NCI-H748 (cell line): ENCODE measurements at regions not wholly inside any gene's neighbourhood (a gene's known extent, or its start where the extent isn't known, plus 50 kb on each side); places are given as distances from the start of the nearest gene placed in this dataset.
A peak's percentile ranks its signal among the peaks of the same experiment; 100 is the strongest.
"Not testable (repeated sequence)": the region's sequence is repeated elsewhere in the genome, so short reads cannot be mapped to it uniquely, and the experiment has no call there.

Experiments used
- DNase-seq: peaks from one replicate; lab custom pipeline; 2025; ENCODE audit not compliant: unreplicated experiment; lab: John Stamatoyannopoulos, UW

DNA sequence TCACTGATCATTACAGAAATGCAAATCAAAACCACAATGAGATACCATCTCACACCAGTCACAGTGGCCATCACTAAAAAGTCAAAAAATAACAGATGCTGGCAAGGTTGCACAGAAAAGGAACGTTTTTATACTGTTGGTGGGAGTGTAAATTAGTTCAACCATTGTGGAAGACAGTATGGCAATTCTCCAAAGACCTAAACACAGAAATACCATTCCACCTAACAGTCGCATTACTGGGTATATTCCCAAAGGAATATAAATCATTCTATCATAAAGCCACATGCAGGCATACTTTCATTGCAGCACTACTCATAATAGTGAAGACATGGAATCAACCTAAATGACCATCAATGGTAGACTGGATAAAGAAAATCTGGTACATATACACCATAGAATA is 83.2 kb upstream of the ARID5B start:
- DNase-seq: not testable (repeated sequence)

DNA sequence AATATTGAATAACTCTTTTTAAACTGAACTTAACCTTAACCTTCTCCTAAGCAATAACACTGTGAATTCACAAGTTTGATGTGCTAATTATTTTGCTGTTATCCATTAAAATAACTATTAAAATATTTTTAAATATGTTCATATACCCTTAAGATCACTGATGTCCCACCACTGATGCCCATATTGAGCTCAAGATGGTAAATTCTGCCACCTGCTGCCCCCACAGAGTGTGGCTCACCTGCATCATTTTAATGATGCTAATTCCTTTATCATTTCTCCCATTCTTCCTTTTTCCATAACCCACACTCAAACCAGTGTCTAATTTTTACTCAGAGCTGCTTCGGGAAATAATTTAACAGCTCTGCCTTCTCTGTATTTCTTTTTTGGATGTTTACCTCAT is 82.3 kb upstream of the ARID5B start:
- peak; percentile 10 for DNase-seq

DNA sequence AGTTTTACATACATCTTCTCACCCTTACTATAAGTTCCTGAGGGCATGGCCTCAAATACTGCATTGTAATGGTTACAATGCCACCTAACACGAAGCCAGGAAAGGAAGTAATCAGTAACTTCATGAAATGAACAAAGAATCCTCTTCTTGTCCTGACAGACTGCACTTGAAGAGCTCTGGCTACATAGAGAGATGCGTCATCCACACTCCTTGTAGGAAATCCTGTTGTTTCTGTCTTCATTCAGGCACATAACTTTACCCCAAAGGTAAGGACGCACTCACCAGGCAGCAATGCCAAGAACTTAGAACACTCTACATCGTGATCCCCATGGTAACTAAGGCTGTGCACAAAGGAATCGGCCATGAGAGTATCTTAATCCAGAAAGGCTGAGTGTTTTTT is 80.3 kb upstream of the ARID5B start:
- no peak for DNase-seq

DNA sequence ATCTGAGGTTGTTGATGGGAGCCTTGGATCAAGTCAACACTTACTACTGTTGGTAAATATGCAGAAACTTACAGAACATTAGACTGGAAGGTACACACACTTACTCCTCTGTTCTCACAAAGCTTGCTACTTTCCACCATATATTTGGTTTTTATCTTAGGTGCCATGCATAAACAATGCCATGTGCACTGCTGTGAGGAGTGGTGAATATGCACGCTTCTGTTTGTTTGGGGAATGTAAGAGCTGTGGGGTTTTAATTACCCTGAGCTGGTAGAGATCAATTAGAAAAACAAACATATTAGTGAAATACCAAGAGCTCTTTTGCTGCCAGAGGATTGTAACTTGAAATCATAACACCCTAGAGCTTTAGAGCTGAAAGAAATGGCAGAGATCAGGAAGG is 79.8 kb upstream of the ARID5B start:
- DNase-seq: peak; percentile 50

DNA sequence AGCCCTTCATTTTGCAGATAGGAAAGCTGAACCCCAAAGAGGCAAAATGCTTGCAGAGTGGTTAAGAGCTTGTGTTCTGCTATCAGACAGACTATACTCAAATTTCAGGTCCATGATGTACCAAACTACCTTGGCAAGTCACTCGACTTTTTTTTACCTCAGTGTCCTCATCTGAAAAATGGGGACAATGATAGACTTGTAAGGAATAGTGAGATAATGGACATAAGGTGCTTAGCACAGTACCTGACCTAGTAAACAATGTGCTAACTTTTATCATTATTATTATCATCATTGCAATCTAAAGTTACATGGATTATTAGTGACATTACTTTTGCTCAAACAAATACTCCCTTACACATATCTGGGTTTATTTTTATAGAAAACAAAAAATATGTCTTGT is 79.4 kb upstream of the ARID5B start:
- DNase-seq: no peak

DNA sequence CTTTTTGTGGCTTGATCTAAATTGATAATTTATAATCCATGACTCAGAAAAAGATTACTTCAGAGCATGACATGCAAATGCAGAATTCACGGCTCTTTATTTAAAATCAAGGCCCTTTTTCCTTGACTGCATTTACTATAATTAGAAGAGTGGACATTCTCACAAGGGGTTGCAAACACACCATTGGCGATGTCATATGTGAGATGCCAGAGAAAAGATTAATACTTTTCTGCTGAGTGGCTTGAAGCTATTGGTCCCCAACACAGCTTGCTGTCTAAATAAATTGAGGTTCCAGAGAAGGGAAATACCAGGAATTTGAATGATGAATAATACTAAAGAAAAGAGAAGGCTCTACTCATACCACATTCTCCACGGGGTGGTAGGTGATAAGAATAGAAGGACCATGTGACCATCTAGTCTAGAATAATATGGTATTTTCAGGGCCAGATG is 78.7 kb upstream of the ARID5B start:
- DNase-seq: no peak

DNA sequence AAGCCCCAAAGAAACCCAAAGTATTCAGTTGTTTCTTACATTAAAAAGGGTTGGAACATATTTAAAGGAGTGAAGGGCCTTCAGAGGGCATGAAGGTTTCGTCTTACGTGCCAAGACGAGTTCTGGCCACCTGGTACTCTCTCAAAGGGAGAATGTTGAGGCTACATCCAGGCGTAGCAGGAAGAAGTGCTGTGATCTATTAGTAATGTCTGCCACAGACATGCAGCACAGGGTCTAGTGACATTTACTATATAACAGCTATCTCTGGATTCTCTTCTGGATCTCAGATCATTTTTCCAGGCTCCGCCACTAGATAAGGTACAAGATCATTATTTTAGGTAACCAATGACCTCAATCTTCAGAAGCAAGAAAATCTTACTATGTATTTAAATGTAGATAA is 76.5 kb upstream of the ARID5B start:
- DNase-seq: no peak

DNA sequence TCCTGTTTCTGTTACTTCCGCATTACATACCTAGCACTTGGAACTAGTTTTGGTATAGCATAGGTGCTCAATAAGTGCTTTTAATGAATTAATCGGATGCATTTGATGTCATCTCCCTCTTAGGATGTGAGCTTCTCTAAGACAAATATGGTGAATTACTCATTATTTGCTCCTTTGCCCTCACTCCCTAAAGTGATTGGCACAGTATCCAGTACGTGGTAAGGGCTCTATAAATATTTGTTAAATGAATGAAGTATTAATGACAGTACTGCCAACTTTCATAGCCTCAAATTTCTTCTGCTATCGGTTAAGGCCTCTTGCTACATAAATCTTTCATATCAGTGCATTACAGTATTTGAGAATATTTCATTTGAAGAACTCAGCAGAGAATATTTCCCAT is 75.9 kb upstream of the ARID5B start:
- no peak for DNase-seq

DNA sequence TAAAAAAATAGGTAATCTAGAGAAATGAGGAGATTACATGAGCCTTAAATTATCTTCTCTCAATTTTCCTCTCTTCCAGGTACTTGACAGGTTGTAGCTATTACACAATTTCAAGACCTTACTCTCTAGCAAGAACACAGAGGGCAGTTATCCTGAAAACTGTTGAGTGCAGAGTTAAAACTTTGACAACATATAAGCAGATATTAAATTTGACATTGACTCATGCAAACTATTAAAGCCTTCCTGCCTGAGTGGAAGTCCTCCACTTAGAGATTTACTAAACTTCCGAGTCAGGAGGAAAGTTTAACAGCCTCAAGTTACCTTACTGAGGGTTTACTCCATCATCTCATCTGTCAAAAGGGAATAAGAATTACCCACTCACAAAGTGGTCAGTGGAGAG is 73.5 kb upstream of the ARID5B start:
- DNase-seq: no peak

DNA sequence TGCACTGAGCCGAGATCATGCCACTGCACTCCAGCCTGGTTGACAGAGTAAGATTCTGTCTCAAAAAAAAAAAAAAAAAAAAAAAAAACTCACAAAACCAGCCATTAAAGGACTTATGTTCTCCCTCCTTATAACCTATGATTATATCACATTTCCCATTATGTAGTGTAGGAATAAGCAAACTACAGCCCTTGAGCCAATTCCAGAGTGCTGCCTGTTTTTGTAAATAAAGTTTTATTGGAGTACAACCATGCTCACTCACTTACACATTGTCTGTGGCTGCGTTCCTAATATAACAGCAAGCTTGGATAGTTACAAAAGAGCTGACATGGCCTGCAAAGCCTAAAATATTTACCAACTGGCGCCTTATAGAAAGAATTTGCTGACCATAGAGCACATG is 72.7 kb upstream of the ARID5B start:
- no peak for DNase-seq

DNA sequence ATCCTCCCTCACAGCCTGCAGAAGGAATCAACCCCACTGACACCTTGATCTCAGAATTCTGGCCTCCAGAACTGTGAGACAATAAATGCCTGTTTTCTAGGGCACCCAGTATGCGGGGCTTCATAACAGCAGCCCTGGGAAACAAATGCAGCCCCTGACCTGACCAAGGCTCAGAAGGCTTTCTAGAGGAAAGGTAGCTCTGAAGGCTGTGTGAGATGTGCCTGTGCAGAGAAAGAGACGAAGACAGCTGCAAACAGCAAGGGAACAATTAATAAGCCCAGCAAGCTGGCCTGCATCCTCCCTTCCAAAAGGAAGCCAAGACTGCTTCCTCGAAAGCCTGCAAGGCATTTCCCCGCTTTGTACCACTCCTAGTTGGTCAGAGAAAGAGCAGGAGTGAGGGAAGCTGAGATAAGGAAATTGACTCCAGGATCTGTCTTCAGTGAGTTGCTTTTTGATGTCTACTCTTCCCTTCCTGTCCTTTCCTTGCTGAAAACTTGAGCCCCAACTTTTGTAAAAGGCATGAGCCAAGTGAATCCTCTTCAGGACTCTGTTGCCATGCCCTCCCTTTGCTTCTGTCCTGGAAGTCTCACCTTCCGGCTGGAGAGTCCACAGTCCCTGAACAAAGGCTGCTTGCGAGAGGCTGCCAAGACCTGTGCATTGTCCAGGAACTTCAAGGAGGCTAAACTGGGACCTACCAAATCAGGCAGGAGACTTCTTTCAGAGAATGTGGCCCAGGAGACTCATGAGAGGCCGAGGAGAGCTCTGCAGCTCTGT is 71.2 kb upstream of the ARID5B start:
- DNase-seq: no peak

DNA sequence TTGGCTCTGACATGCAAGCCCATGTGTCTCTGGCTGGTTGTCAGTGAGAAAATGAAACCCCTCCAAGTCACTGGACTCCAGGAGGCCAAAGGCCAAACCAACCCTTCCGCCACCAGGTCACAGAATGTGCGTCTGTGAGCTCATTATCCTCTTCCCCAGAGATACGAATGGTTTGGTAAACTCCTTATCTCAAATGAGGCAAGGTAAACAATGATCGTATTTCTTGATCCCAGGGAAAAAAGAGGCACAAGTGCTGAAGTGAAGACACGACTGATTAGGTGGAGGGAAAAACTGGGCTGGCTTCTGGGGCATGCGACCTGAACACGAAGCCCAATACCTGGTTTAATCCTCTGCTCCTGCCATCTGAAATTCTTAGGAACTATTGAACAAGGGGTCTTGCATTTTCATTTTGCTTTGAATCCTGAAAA is 70.6 kb upstream of the ARID5B start:
- DNase-seq: no peak

DNA sequence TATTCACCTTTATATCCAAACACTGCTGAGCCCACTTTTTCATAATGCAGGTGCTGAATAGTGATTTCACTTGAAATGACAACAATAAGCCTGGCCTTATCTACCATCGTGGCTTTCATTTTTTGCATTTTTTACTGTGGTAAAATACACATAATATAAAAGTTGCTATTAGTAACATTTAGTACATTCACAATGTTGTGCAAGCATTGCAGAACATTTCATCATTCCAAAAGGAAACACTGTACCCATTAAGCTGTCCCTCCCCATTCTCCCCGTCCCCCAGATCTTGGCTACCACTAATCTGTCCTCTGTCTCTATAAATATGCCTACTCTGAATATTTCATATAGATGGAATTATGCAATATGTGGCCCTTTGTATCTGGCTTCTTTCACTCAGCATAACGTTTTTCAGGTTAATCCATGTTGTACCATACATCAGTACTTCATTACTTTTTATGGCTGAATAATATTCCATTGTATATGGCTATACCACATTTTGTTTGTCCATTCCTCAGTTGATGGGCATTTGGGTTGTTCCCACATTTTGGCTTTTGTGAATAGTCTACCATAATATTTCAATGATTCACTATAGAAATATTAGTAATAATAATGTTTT is 68.5 kb upstream of the ARID5B start:
- no peak for DNase-seq

DNA sequence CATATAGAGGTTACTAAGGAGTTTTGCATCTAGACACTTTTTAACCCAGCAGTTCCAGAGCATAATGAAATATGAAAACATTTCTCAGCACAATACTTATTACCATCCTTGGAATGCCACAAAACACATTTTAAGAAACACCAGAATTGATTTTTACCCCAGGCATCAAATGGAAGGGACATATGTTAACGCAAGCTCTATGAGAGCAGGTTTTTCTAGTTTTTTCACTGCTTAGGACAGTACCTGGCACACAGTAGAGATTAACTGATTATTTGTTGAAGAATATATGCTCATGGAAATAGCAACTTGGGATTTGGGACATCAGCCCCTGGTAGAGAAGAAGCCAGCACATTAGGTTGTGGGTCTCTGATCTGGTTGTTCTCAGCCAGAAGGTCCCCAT is 67.0 kb upstream of the ARID5B start:
- DNase-seq: no peak

DNA sequence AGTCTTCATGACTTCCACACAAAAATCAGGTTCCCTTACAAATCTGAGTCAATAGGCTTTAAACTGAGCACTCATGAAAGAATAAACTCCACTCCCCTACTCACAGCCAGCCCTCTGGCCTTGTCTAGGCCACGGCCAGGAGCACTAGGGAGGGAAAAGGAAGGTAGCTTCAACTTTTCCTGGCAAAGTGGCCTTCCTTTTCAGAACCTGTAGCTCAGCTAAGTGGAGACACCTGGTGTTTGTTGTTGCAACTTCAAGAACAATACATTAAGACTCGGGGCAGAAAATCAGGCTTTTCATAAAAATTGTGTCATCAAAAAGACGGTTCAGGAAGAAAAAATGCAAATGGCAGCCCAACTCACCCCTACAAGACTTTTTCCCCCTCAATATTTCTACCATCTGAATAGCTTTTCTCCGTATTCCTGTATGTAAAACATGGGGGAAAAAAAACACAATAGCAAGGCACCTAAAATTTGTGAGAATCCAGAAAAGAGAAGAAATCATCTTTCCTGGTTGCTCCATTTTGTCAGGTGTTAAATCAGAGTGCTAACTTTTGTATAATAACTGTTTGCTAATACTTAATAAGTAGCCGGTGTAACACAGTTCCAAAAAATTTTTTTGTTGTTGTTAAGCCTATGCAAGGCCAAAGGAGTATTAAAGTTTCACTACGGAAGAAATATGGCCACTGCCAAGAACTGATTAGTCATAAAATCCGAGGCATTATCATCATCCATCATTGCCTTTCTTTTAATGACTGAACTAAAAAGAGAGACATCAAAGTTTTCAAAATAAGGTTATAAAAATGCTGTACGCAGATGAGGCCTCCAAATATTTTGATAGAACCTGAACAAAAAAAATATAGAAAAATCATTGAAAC is 66.2 kb upstream of the ARID5B start:
- DNase-seq: peak; percentile 57

DNA sequence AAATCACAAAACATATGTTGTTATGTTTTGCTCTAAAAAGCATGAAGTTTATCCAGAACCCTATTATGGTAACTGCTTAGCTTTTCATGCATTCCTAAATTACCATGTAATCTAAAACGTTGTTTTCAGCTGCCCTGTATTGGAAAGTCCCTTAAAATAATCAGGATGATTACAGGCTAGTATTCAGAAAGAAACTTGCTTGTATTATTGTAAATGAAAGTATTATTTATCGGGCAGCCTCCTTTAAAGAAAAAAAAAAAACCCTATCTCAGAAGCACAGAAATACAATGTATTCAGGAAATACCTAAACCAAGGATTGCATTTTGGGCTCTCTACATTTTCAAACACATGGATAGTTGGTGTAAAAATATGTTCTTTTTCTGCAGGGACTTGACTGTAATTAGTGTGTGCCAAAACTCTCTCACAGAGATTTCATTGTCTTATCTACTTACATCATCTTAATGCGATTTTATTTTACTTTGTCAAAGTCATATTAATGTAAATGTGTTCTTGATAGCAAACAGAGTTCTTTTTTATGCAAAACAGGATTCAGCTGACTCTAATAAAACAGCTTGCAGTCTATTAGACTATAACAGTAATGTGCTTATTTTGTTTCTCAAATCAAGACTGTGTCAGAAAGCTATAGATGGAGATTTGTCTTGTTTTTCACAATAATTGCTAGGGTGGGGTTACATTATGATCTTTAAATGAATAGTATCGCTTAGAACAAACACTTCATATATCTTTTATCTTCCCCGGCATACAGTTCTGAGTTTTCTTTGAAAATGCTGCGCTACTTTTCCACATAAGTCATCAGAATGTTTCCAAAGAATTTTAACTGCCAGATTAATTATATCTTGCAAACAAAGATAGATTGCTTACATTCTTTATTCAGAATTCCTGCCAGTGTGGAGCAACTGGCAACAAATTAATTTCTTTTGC is 65.3 kb upstream of the ARID5B start:
- peak; percentile 52 for DNase-seq

DNA sequence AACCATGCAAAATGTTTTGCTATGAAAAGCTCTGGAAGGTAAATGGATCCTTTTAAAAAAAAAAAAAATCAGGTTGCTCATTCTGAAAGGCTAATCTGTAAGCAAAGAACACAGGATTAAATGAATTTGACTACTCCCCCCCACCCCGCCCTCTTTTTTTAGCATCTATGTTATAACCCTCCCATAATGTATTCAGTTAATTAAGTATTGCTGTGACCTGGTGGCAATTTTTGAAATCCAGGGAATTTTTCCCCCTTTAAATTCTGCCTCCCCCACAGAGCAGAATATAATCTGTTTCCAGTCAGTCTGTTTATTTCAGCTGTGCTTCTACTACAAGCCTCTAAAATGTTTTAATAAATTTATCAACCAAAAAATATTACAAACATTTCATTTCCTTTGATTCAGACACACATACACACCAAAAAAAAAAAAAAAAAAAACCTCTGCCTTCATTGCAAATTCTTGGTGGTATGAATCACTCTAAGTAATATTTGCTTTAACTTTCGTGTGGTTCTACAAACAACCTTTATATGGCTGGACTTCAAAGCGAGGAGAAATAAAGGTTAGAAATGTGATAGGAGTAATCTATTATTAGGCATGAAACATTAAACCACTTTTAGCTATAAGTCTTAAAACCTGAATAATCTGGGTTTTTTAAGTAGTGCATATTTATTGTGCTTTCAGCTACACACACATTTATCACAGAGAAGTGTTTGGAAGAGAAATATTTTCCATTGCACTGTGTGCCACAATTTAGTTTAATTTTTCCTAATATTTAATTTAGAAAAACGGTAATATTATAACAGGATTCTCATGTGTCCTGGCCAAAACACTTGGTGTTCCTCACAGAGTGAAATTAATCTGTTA is 64.4 kb upstream of the ARID5B start:
- peak; percentile 37 for DNase-seq

DNA sequence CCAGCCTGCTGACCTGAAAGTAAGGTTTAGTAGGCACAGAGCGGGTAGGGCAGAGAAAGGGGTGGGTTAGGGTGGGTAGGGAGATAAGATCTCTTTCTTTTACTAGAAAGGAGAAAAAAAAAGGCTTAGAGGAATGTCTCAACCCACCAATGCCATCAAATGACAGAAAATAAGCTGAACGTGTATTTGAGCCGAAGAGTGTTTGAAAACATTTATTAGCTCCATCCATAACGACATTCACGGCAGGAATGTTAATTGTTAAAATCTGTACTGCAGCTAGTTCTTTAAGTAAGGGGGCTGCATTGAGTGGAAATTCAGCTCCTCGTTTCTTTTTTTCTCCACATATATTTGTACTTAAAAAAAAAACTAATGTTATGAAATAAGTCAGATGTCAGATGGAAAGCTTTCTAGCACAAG is 63.7 kb upstream of the ARID5B start:
- no peak for DNase-seq

DNA sequence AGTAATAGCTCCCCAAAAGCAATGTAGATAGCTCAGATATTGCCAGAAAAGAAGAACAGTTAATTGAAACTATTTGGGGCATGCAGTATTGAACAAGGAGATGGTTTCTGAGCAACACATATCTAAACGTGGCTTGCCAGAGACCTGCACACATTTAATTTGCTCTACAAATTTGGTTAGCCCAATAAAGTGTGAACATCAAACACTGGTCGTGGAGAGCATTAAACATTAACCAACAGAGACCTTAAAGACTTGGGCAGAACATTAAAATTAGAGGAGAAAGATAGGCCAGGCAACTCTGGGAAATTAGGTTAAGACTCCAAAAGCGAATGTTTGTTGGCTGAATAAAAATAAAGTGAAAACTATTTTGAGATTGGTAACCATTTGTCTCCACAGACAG is 61.6 kb upstream of the ARID5B start:
- DNase-seq: no peak

DNA sequence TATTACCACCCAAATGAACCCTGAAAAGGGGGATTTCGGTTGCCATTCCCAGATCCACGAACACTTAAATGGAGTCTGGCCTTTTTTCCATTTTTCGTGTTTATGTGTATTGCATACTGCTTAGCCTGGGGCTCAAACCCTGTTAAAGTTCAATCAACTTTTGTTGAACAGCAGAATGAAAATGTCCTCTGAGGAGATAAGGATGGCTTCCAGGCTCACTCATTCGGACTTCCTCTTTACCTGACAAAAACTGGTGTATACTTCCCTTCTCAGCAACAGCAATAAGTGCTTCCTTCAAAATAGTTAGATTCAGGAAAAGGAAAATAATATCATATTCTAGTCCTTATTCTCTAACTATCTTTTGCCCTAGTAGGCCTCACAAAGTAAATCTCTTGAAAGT is 61.1 kb upstream of the ARID5B start:
- DNase-seq: no peak
